AG09309 (cell line): ENCODE measurements at regions not wholly inside any gene's neighbourhood (a gene's known extent, or its start where the extent isn't known, plus 50 kb on each side); places are given as distances from the start of the nearest gene placed in this dataset.

ENCODE experiments used
- DNase-seq: peaks from one replicate; pipeline ENCODE4 v3.0.0-alpha.2; 2010; ENCODE audit warnings: low read depth
- H3K4me3 ChIP-seq: 2 replicates; pipeline ENCODE4 v1.5.1; 2011; ENCODE audit warnings: mild to moderate bottlenecking, low read depth, low read length, moderate library complexity; ENCODE audit not compliant: control insufficient read depth
- CTCF ChIP-seq: IDR thresholded peaks from 2 replicates; pipeline ENCODE4 v1.5.1; 2011; ENCODE audit warnings: mild to moderate bottlenecking, low read depth, low read length, inconsistent platforms; ENCODE audit not compliant: insufficient read depth, control insufficient read depth; ENCODE audit errors: missing control alignments

GRCh38 chr11:62020661-62021060, 53.2 kb upstream of the FTH1 start:
- no peak overlapping the region for H3K4me3 ChIP-seq
- no peak for DNase-seq
- TF ChIP-seq CTCF, result no peak

GRCh38 chr11:62018981-62019664, 51.7 kb upstream of the FTH1 start:
- DNase-seq, result no peak
- no peak for TF ChIP-seq CTCF
- no peak overlapping the region for H3K4me3 ChIP-seq

DNA sequence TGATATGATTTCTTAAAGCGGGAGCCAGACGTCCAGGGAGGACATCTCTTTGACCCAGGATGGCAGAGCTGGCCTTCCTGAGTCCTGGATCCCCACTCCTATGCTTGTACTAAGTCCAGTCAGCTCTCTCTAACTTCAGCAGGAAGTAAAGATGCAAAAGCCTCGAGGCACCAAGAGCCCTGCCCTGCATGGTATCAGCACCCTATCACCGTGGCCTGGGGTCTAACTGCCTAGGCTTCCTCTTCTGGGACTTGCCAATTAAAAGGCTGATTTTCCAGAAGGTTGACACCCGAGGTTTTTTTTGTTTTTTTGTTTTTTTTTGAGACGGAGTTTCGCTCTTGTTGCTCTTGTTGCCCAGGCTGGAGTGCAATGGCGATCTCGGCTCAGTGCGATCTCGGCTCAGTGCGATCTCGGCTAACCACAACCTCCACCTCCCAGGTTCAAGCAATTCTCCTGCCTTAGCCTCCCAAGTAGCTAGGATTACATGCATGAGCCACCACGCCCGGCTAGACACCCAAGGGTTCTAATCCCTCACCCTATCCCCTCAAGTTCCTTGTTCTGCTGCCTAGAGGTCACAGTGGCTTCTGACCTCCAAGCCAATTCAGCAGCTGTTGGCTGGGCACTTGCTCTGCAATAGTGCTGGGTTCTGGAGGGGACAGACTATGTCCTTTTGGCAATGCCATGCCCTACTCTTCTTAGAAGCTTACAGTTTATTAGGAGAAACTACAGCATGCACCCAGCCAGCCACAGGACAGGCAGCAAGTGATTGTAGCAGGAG, 50.6 kb upstream of the FTH1 start:
- H3K4me3 ChIP-seq, result no peak overlapping the region
- TF ChIP-seq CTCF, result no peak
- no peak for DNase-seq
